GM23338 (cell line): ENCODE measurements at regions not wholly inside any gene's neighbourhood (a gene's known extent, or its start where the extent isn't known, plus 50 kb on each side); places are given as distances from the start of the nearest gene placed in this dataset.

Experiments
- ATAC-seq: fragments of 200-7000 bp; cut with Tn5 transposase; 3 replicates; pipeline ENCODE4 v1.9.1; 2020
- DNase-seq: peaks from one replicate; pipeline ENCODE4 v3.0.0-alpha.2; 2015; ENCODE audit warnings: low spot score
- H2AFZ ChIP-seq: fragments of 200-600 bp; sonication (generic); 2 replicates; pipeline ENCODE4 v1.8.0; 2016; ENCODE audit warnings: antibody characterized with exemption, mild to moderate bottlenecking, moderate library complexity
- H3F3A ChIP-seq: fragments of 200-600 bp; sonication (generic); replicated peaks from 2 replicates; pipeline ENCODE4 v1.8.0; 2017; ENCODE audit warnings: antibody characterized with exemption, mixed run types, low read depth
- H3K27ac ChIP-seq: fragments of 200-600 bp; sonication (generic); 2 replicates; pipeline ENCODE4 v1.6.1; 2016; ENCODE audit warnings: low read depth
- H3K27me3 ChIP-seq: fragments of 200-600 bp; sonication (generic); 2 replicates; pipeline ENCODE4 v1.8.0; 2016; ENCODE audit warnings: mild to moderate bottlenecking, mixed run types, moderate library complexity; ENCODE audit not compliant: insufficient read depth
- H3K36me3 ChIP-seq: fragments of 200-600 bp; sonication (generic); 2 replicates; pipeline ENCODE4 v1.8.0; 2016; ENCODE audit warnings: mild to moderate bottlenecking; ENCODE audit not compliant: insufficient read depth
- H3K4me1 ChIP-seq: fragments of 200-600 bp; sonication (generic); 2 replicates; pipeline ENCODE4 v1.8.0; 2016; ENCODE audit warnings: mild to moderate bottlenecking, moderate library complexity; ENCODE audit not compliant: insufficient read depth
- H3K4me2 ChIP-seq: fragments of 200-600 bp; sonication (generic); 2 replicates; pipeline ENCODE4 v1.7.1; 2017; ENCODE audit warnings: mixed run types
- H3K4me3 ChIP-seq: fragments of 200-600 bp; sonication (generic); 2 replicates; pipeline ENCODE4 v1.6.1; 2016; ENCODE audit warnings: mixed run types
- H3K79me2 ChIP-seq: fragments of 200-600 bp; sonication (generic); replicated peaks from 2 replicates; pipeline ENCODE4 v1.8.0; 2017; ENCODE audit warnings: mild to moderate bottlenecking; ENCODE audit not compliant: insufficient read depth
- H3K9me2 ChIP-seq: fragments of 200-600 bp; sonication (generic); 2 replicates; pipeline ENCODE4 v1.8.0; 2017; ENCODE audit not compliant: insufficient read depth
- H4K20me1 ChIP-seq: fragments of 200-600 bp; sonication (generic); replicated peaks from 2 replicates; pipeline ENCODE4 v1.8.0; 2017; ENCODE audit warnings: mild to moderate bottlenecking; ENCODE audit not compliant: insufficient read depth
- H3K27ac Mint-ChIP-seq: 2 replicates; pipeline ENCODE4 v1.8.0; 2020; ENCODE audit warnings: inconsistent platforms, mild to moderate bottlenecking, moderate library complexity, mixed read lengths
- H3K27me3 Mint-ChIP-seq: 3 replicates; pipeline ENCODE4 v1.8.0; 2022; ENCODE audit warnings: low read depth, mild to moderate bottlenecking, moderate library complexity, mixed read lengths, inconsistent platforms; ENCODE audit not compliant: insufficient read depth, poor library complexity
- H3K36me3 Mint-ChIP-seq: 3 replicates; pipeline ENCODE4 v1.8.0; 2021; ENCODE audit warnings: low read depth, mild to moderate bottlenecking, inconsistent platforms, moderate library complexity, mixed read lengths
- H3K4me1 Mint-ChIP-seq: 3 replicates; pipeline ENCODE4 v1.8.0; 2020; ENCODE audit warnings: mild to moderate bottlenecking, inconsistent platforms, mixed read lengths
- H3K4me3 Mint-ChIP-seq: 3 replicates; pipeline ENCODE4 v1.8.0; 2021; ENCODE audit warnings: moderate library complexity, mild to moderate bottlenecking, inconsistent platforms, mixed read lengths
- H3K9me3 Mint-ChIP-seq: 3 replicates; pipeline ENCODE4 v1.8.0; 2020; ENCODE audit warnings: moderate library complexity, mild to moderate bottlenecking, inconsistent platforms, mixed read lengths
- JUNB ChIP-seq: IDR thresholded peaks from one replicate; pipeline ENCODE4 v1.6.1; 2016; ENCODE audit warnings: antibody characterized with exemption; ENCODE audit not compliant: unreplicated experiment
- POLR2AphosphoS5 ChIP-seq: IDR thresholded peaks from 2 replicates; pipeline ENCODE4 v1.6.1; 2016; ENCODE audit warnings: antibody characterized with exemption, low read depth
- STAT1 ChIP-seq: IDR thresholded peaks from one replicate; pipeline ENCODE4 v1.6.1; 2016; ENCODE audit warnings: antibody characterized with exemption; ENCODE audit not compliant: unreplicated experiment
- ZNF462 ChIP-seq: fragments of 250-450 bp; sonication (Bioruptor Pico); IDR thresholded peaks from 2 replicates; pipeline ENCODE4 v1.5.0; 2020; ENCODE audit warnings: mild to moderate bottlenecking, moderate library complexity
- TF ChIP-seq, protein P1 (sequence below): IDR thresholded peaks from one replicate; pipeline ENCODE4 v1.6.1; 2018; ENCODE audit warnings: antibody characterized with exemption; ENCODE audit not compliant: unreplicated experiment

GRCh38 chr9:81123526-81123925 lies 565.8 kb downstream of the TLE1 start (continued):
- no peak for TF ChIP-seq ZNF462 (CRISPR knock-in tag)
- TF ChIP-seq STAT1, result no peak
- TF ChIP-seq POLR2AphosphoS5, result no peak
- TF ChIP-seq, protein P1, sequence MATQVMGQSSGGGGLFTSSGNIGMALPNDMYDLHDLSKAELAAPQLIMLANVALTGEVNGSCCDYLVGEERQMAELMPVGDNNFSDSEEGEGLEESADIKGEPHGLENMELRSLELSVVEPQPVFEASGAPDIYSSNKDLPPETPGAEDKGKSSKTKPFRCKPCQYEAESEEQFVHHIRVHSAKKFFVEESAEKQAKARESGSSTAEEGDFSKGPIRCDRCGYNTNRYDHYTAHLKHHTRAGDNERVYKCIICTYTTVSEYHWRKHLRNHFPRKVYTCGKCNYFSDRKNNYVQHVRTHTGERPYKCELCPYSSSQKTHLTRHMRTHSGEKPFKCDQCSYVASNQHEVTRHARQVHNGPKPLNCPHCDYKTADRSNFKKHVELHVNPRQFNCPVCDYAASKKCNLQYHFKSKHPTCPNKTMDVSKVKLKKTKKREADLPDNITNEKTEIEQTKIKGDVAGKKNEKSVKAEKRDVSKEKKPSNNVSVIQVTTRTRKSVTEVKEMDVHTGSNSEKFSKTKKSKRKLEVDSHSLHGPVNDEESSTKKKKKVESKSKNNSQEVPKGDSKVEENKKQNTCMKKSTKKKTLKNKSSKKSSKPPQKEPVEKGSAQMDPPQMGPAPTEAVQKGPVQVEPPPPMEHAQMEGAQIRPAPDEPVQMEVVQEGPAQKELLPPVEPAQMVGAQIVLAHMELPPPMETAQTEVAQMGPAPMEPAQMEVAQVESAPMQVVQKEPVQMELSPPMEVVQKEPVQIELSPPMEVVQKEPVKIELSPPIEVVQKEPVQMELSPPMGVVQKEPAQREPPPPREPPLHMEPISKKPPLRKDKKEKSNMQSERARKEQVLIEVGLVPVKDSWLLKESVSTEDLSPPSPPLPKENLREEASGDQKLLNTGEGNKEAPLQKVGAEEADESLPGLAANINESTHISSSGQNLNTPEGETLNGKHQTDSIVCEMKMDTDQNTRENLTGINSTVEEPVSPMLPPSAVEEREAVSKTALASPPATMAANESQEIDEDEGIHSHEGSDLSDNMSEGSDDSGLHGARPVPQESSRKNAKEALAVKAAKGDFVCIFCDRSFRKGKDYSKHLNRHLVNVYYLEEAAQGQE, result no peak

- Mint-ChIP-seq H3K27me3 (no peaks in the 10 kb centered on the region), H3K9me3 (no peaks in the 10 kb centered on the region; the same call in 2 of the 3 replicates), H3K4me3 (no peak overlapping the region), H3K4me1 (peaks cover 5% of the 10 kb centered on the region; the same call in 2 of the 3 replicates), H3K36me3 (no peaks in the 10 kb centered on the region), H3K27ac (no peak overlapping the region)
- no peaks in the 10 kb centered on the region for H3K79me2 ChIP-seq
- no peak overlapping the region for H3K4me3 ChIP-seq
- H2AFZ ChIP-seq, result no peak overlapping the region
- peaks cover 6% of the 10 kb centered on the region for H3K4me1 ChIP-seq
- ATAC-seq (no peak), DNase-seq (no peak)
- peaks cover 7% of the 10 kb centered on the region for H3K9me2 ChIP-seq
- no peak overlapping the region for H3K27ac ChIP-seq
- H3F3A ChIP-seq, result no peaks in the 10 kb centered on the region
- H4K20me1 ChIP-seq, result no peaks in the 10 kb centered on the region
- no peak overlapping the region for H3K4me2 ChIP-seq
- no peaks in the 10 kb centered on the region for H3K36me3 ChIP-seq
- H3K27me3 ChIP-seq, result no peaks in the 10 kb centered on the region
- TF ChIP-seq ZNF462 (CRISPR knock-in tag), result no peak
- TF ChIP-seq JUNB, result no peak
These were observed 566.6 kb downstream of the TLE1 start for GRCh38 chr9:81122749-81123148.
